ENCODE measurements at regions not wholly inside any gene's neighbourhood (a gene's known extent, or its start where the extent isn't known, plus 50 kb on each side); places are given as distances from the start of the nearest gene placed in this dataset.

DNA sequence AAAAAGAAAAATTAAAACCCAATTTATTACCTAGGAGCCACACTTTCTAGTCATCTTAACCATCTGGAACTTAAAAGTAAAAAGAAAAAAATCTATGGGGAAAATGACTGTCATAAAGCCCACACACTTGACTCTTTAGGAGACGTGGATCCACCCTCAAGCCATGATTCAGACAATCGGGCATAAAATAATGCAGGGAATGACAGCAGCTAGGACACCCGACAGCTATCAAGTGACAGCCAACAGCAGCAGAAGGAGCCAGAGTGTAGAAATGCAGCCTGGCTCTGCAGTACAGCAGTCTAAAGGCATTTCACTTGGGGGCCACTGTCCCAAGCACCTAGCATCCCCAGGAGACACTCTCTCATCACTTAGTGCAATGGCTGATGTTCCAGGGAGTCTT is 226.9 kb downstream of the CAAP1 start:
- TF ChIP-seq EZH2 (IDR thresholded peaks at IDR 0.05; ENCODE audit: insufficient read depth, poor library complexity, severe bottlenecking) (no peak), EZH2phosphoT487 (IDR thresholded peaks at IDR 0.05; ENCODE audit: insufficient read depth, low read depth) (no peak)
